ENCODE measurements at regions not wholly inside any gene's neighbourhood (a gene's known extent, or its start where the extent isn't known, plus 50 kb on each side); places are given as distances from the start of the nearest gene placed in this dataset.

DNA sequence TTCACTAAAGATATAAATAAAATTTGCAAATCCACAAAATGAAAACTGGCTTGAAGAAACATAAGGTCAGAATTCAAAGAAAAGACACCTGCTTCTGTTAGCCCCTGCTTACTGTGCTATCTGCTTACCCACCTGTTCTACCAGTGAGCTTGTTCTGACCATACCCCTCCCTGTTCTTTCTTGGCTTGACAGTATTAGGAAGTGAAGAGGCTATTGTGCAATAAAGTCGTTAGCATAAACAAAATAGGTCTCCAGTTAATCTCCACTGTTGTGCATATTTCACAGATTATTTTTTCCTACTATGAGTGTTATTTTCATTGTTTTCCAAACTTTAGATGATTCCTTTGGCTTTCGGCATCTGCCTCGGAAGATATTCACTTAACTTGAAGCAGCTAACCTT is 322.1 kb downstream of the CCDC85A start:
- no peak overlapping the region for H3K4me2 ChIP-seq (ENCODE audit: insufficient read depth, low read length)
- H3K4me1 ChIP-seq (ENCODE audit: control insufficient read depth, extremely low read depth, insufficient read depth, low read length) = no peaks in the 10 kb centered on the region
- no peaks in the 10 kb centered on the region for H4K20me1 ChIP-seq (replicated peaks; ENCODE audit: control insufficient read depth, extremely low read depth, insufficient read depth, low read length)
- intact Hi-C loops (cut with micrococcal nuclease) (no loop called here), dilution Hi-C loops (cut with MboI; ENCODE audit: extremely low pct_ligation_motif_present, low sequenced_read_pairs) (no loop called here)
- ChIA-PET POLR2A (no interaction called here), CTCF (interaction anchor here (2.5 kb wide), 1 partner anchor 11 kb away, joined by 8 read pairs; no protein-coding TSS in a partner anchor)
- no peaks in the 10 kb centered on the region for H3K9me1 ChIP-seq (replicated peaks; ENCODE audit: control insufficient read depth, extremely low read depth, insufficient read depth, low read length)
- H3K27ac ChIP-seq (ENCODE audit: insufficient read depth, low read depth, low read length) = no peak overlapping the region
- TF ChIP-seq, protein P1, sequence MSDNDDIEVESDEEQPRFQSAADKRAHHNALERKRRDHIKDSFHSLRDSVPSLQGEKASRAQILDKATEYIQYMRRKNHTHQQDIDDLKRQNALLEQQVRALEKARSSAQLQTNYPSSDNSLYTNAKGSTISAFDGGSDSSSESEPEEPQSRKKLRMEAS (IDR thresholded peaks at IDR 0.05; ENCODE audit: insufficient read depth, insufficient read length) = no peak
- TF ChIP-seq, protein P2, sequence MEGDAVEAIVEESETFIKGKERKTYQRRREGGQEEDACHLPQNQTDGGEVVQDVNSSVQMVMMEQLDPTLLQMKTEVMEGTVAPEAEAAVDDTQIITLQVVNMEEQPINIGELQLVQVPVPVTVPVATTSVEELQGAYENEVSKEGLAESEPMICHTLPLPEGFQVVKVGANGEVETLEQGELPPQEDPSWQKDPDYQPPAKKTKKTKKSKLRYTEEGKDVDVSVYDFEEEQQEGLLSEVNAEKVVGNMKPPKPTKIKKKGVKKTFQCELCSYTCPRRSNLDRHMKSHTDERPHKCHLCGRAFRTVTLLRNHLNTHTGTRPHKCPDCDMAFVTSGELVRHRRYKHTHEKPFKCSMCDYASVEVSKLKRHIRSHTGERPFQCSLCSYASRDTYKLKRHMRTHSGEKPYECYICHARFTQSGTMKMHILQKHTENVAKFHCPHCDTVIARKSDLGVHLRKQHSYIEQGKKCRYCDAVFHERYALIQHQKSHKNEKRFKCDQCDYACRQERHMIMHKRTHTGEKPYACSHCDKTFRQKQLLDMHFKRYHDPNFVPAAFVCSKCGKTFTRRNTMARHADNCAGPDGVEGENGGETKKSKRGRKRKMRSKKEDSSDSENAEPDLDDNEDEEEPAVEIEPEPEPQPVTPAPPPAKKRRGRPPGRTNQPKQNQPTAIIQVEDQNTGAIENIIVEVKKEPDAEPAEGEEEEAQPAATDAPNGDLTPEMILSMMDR (IDR thresholded peaks at IDR 0.05; ENCODE audit: extremely low read depth in 1 of 2, insufficient read depth in 1 of 2, low read depth in 1 of 2, low read length in 2 of 2) = no peak
- TF ChIP-seq MYC (IDR thresholded peaks at IDR 0.05; ENCODE audit: low read depth, low read length) (no peak), POLR2AphosphoS5 (IDR thresholded peaks at IDR 0.05; ENCODE audit: insufficient read depth, low read depth, low read length) (no peak), GATA2 (IDR thresholded peaks at IDR 0.05; ENCODE audit: insufficient read depth, insufficient read length, low read depth, low read length) (no peak), EZH2 (IDR thresholded peaks at IDR 0.05; ENCODE audit: borderline replicate concordance, low read depth, low read length, severe bottlenecking) (no peak), FOS (IDR thresholded peaks at IDR 0.05; ENCODE audit: borderline replicate concordance, insufficient read depth, low read length) (no peak), JUN (IDR thresholded peaks at IDR 0.05; ENCODE audit: borderline replicate concordance, insufficient read depth, insufficient read length, low read depth) (no peak), POLR2A (IDR thresholded peaks at IDR 0.05; ENCODE audit: low read depth, low read length) (no peak)
- no peaks in the 10 kb centered on the region for H3K36me3 ChIP-seq (ENCODE audit: control insufficient read depth in 2 of 2, extremely low read depth in 1 of 2, insufficient read depth in 2 of 2, low read length in 2 of 2)
- no TSS peak for BruUV-seq (replicated peaks)
- no peaks in the 10 kb centered on the region for H3K79me2 ChIP-seq (ENCODE audit: control insufficient read depth, insufficient read depth, low read length)
- FAIRE-seq = no peak
- peaks cover 0 to 2% of the 10 kb centered on the region in 2 experiments for H3K27me3 ChIP-seq (ENCODE audit: control insufficient read depth in 2 of 2, insufficient read depth in 2 of 2, low read length in 2 of 2)
- no peak overlapping the region for H3K4me3 ChIP-seq (replicated peaks in 1 of 3; ENCODE audit: insufficient read depth in 1 of 3, low read depth in 1 of 3, low read length in 3 of 3)
- no peak for DNase-seq (ENCODE audit: low read depth, low spot score)
- no peaks in the 10 kb centered on the region for H3K9me3 ChIP-seq (replicated peaks; ENCODE audit: control insufficient read depth, insufficient read depth, low read length)
- no peak overlapping the region for H3K9ac ChIP-seq (replicated peaks; ENCODE audit: extremely low read depth, insufficient read depth, low read length)
- H2AFZ ChIP-seq (ENCODE audit: low read depth, low read length) = no peak overlapping the region

Data from endothelial cell of umbilical vein (primary cell).